ENCODE measurements at regions not wholly inside any gene's neighbourhood (a gene's known extent, or its start where the extent isn't known, plus 50 kb on each side); places are given as distances from the start of the nearest gene placed in this dataset.

GRCh38 chr3:40827942-40828688, 303.4 kb downstream of the ZNF621 start:
- no peak for DNase-seq

GRCh38 chr3:40828741-40829415, 304.1 kb downstream of the ZNF621 start:
- DNase-seq: no peak

DNA sequence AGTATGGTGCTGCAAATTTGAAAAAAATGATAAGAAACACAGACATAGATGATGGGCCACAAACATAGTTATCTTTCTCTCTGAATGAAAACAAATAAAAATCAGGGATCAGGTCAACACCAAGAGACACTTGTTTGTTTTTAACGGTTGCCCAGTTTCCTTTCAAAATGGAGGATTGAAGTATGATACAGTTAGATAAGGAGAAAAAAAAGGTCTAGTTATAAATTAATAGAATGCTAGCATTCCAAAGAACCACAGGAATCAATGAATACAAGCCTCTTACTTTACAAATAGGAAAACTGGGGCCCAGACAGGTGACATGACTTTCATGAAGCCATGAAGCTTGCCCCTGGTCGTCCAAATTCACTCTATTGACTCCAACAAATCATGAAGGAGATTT, 305.1 kb downstream of the ZNF621 start:
- no peak for DNase-seq

DNA sequence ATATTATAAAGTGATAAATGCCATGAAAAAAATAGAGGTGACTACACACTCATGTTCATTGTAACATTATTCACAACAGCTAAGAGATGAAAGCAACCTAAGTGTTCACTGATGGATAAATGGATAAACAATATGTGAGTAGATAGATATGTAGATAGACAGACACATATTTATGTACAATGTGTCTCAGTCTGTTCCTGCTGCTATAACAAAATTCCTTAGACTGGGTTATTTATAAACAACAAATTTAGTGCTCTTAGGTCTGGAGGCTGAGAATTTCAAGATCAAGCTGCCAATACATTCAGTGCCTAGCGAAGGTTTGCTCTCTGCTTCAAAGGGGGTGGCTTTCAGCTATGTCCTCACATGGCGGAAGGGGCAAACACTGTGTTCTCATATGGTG, 312.5 kb downstream of the ZNF621 start:
- no peak for DNase-seq

GRCh38 chr3:40841131-40841530, 316.4 kb downstream of the ZNF621 start:
- no peak for DNase-seq

- DNase-seq: no peak
Measured at GRCh38 chr3:40841570-40842109, 316.9 kb downstream of the ZNF621 start.

GRCh38 chr3:40842714-40843113, 318.0 kb downstream of the ZNF621 start:
- no peak for DNase-seq

GRCh38 chr3:40843208-40843624, 318.5 kb downstream of the ZNF621 start:
- no peak for DNase-seq

GRCh38 chr3:40843851-40844548, 319.2 kb downstream of the ZNF621 start:
- no peak for DNase-seq

GRCh38 chr3:40844896-40845295, 320.1 kb downstream of the ZNF621 start:
- DNase-seq: no peak

- no peak for DNase-seq
Measured at GRCh38 chr3:40845447-40845846, 320.7 kb downstream of the ZNF621 start.

DNA sequence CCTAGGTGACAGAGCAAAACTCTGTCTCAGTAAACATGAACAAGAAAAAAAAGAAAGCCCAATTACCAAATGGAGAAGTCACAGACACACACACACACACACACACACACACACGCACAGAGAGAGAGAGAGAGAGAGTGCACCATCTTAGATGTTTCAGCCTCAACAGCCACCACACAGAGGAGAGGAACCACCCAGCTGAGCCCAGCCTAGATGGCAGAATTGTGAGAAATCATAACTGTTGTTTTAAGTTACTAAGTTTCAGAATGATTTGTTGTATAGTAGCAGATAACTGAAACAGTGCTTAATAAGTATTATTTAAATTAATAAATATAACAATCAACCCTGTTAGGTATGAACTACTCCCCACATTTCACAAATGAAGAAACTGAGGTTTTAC, 321.2 kb downstream of the ZNF621 start:
- DNase-seq: no peak

GRCh38 chr3:40846451-40846850, 321.7 kb downstream of the ZNF621 start:
- no peak for DNase-seq

GRCh38 chr3:40847551-40847992, 322.8 kb downstream of the ZNF621 start:
- no peak for DNase-seq

DNA sequence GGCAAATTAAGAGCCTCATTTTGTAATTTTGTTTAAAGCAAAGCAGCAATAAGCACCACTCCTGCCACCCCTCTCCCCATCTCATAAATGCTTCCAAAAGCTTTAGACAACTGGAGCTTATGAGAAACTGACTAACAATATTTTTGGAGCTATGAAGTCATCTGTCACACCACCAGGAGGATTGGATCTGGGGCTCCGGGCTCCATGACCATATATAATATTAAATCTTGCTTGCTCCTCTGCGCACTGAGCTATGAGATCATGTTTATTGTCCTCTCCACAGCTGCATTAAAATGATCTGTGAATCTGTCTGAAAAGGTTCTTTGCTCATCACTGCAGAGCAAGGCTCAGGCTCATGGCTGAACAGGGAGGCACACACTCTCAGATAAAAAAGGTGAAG, 323.7 kb downstream of the ZNF621 start:
- DNase-seq: no peak

DNA sequence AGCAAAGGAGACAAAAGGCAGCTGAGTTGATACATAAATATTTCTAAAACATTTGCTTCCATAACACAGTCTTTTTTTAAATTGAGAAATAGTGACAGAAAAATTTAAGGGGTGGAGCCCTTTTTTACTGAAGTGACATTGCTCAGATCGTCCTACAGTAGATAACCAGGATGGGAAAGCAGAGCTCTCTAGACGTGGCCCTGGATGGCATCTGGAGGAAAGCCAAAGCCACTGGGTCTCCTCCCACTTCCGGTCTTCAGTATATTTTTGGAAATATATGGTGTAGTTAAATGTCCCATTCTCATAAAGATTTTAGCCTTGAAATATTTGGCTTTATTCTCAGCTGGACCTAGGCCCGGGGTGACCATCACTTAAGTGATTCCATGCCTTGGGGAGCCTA, 326.1 kb downstream of the ZNF621 start:
- DNase-seq: no peak

GRCh38 chr3:40851836-40852235, 327.1 kb downstream of the ZNF621 start:
- no peak for DNase-seq

- DNase-seq: no peak
Measured at GRCh38 chr3:40852712-40853111, 328.0 kb downstream of the ZNF621 start.

- DNase-seq: no peak
Measured at GRCh38 chr3:40853474-40853873, 328.7 kb downstream of the ZNF621 start.

- DNase-seq: no peak
Measured at GRCh38 chr3:40855871-40856270, 331.1 kb downstream of the ZNF621 start.

GRCh38 chr3:40858364-40859115, 333.8 kb downstream of the ZNF621 start:
- DNase-seq: no peak

DNA sequence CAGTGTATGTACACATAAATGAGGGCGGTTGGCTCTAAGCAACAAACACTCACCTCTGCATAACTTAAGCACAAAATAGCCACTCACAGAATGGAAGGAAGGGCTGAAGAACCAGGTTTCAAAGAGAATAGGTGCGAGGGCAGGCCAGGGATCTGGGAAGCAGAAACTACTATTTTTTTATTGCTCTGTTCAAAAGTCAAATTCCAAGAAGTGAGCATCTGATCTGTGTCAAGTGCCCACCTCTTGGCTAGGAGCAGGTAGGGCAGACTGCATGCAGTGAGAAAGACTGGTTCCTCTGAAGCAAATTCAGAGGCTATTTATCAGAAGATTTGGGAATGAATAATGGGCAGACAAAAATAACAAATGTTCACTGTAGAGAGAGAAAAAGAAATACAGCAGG, 336.4 kb upstream of the CTNNB1 start:
- no peak for DNase-seq
